K562 (cell line): ENCODE measurements at regions not wholly inside any gene's neighbourhood (a gene's known extent, or its start where the extent isn't known, plus 50 kb on each side); places are given as distances from the start of the nearest gene placed in this dataset.

ENCODE experiments used
- ATAC-seq: fragments of 200-7000 bp; cut with Tn5 transposase; 3 replicates; pipeline ENCODE4 v1.9.1; 2020; ENCODE audit warnings: moderate library complexity
- BruUV-seq: library from RNA; stranded (reverse); fragments of 400-500 nt; replicated peaks from 2 replicates; lab custom pipeline; 2021; lab: Mats Ljungman, UMichigan
- CTCF ChIA-PET: fragments of 300-600 bp; formaldehyde crosslinking; extraction: SDS; loops from one replicate; lab custom pipeline; 2021; ENCODE audit warnings: low intra/inter-chr PET ratio; lab: Yijun Ruan, JAX
- POLR2A ChIA-PET: fragments of 300-600, 350-650 bp; sonication (Branson Sonifier 250); formaldehyde crosslinking; extraction: SDS; loops from one replicate; lab custom pipeline; 2021; ENCODE audit warnings: antibody characterized with exemption, inconsistent platforms; lab: Yijun Ruan, JAX
- DNase-seq, 4 experiments: peaks; one replicate each; pipeline versions ENCODE4 v3.0.0 to v3.0.0-alpha.2; 2011 to 2018; ENCODE audit warnings: low spot score in 3 of 4, mixed read lengths in 3 of 4; ENCODE audit errors: extremely low read depth in 1 of 4
- FAIRE-seq: peaks from 2 replicates; lab custom pipeline; 2011; peaks lifted over from hg19 to GRCh38; lab: Jason Lieb, UNC
- H2AFZ ChIP-seq: 2 replicates; pipeline ENCODE4 v1.6.0; 2011; ENCODE audit warnings: low read depth, low read length, control low read depth, inconsistent platforms
- H3K27ac ChIP-seq: fragments of 200-600 bp; 3 replicates; pipeline ENCODE4 v1.8.0; 2011; ENCODE audit warnings: low read depth, mild to moderate bottlenecking, control low read depth, inconsistent platforms, low read length, moderate library complexity, mixed read lengths; ENCODE audit errors: extremely low read depth
- H3K27me3 ChIP-seq, 2 experiments: fragments of 300-600 bp in 1 of 2; 2 replicates in 1 of 2; 3 replicates in 1 of 2; pipeline versions ENCODE4 v1.6.0 to v1.8.0; 2011; ENCODE audit warnings: inconsistent platforms in 2 of 2, low read length in 2 of 2, mild to moderate bottlenecking in 1 of 2, mixed read lengths in 1 of 2, moderate library complexity in 1 of 2; ENCODE audit not compliant: control insufficient read depth in 2 of 2, insufficient read depth in 2 of 2
- H3K36me3 ChIP-seq: fragments of 300-600 bp; 3 replicates; pipeline ENCODE4 v1.8.0; 2011; ENCODE audit warnings: mild to moderate bottlenecking, low read length, inconsistent platforms; ENCODE audit not compliant: control insufficient read depth, insufficient read depth
- H3K4me1 ChIP-seq, 2 experiments: fragments of 200-600 bp in 1 of 2; replicated peaks in 1 of 2; 2 replicates in 1 of 2; 3 replicates in 1 of 2; pipeline versions ENCODE4 v1.5.1 to v1.8.0; 2011; ENCODE audit warnings: inconsistent platforms in 2 of 2, low read length in 2 of 2, mild to moderate bottlenecking in 1 of 2, mixed read lengths in 1 of 2, moderate library complexity in 1 of 2; ENCODE audit not compliant: control insufficient read depth in 2 of 2, insufficient read depth in 2 of 2
- H3K4me2 ChIP-seq: 2 replicates; pipeline ENCODE4 v1.6.1; 2011; ENCODE audit warnings: low read length, control low read depth, inconsistent platforms, mixed read lengths; ENCODE audit not compliant: insufficient read depth
- H3K4me3 ChIP-seq: fragments of 200-600 bp; sonication (generic), shearing (Covaris generic); 2 replicates; pipeline ENCODE4 v1.5.1; 2016; ENCODE audit warnings: control low read depth, inconsistent platforms
- H3K79me2 ChIP-seq: fragments of 200-600 bp; 3 replicates; pipeline ENCODE4 v1.8.0; 2011; ENCODE audit warnings: low read length, inconsistent platforms; ENCODE audit not compliant: control insufficient read depth, insufficient read depth
- H3K9ac ChIP-seq, 2 experiments: 2 replicates each; pipeline versions ENCODE4 v1.6.0 to v1.6.1; 2011; ENCODE audit warnings: low read depth in 2 of 2, low read length in 2 of 2, control low read depth in 1 of 2, inconsistent platforms in 1 of 2, mild to moderate bottlenecking in 1 of 2, mixed read lengths in 1 of 2; ENCODE audit not compliant: insufficient read depth in 1 of 2
- H3K9me1 ChIP-seq: one replicate; pipeline ENCODE4 v1.6.0; 2011; ENCODE audit warnings: inconsistent platforms, mild to moderate bottlenecking, low read length, moderate library complexity; ENCODE audit not compliant: control insufficient read depth, insufficient read depth
- H3K9me3 ChIP-seq: replicated peaks from 2 replicates; pipeline ENCODE4 v1.5.1; 2011; ENCODE audit warnings: low read depth, low read length, inconsistent platforms; ENCODE audit not compliant: control insufficient read depth, insufficient read depth
- H4K20me1 ChIP-seq: replicated peaks from 2 replicates; pipeline ENCODE4 v1.6.1; 2011; ENCODE audit warnings: low read length, inconsistent platforms, mixed read lengths; ENCODE audit not compliant: control insufficient read depth, insufficient read depth
- BRF1 ChIP-seq: IDR thresholded peaks from 3 replicates; pipeline ENCODE4 v1.6.1; 2011; ENCODE audit warnings: borderline replicate concordance, mild to moderate bottlenecking; ENCODE audit not compliant: insufficient read length; ENCODE audit errors: extremely low read depth
- GATA2 ChIP-seq: sonication (generic); formaldehyde crosslinking; IDR thresholded peaks from 2 replicates; pipeline ENCODE4 v1.4.0; 2020; ENCODE audit warnings: mild to moderate bottlenecking, missing genetic modification reagents
- KLF6 ChIP-seq: fragments of 250-450 bp; sonication (Bioruptor Pico); IDR thresholded peaks from 2 replicates; pipeline ENCODE4 v1.4.0; 2020; ENCODE audit warnings: mild to moderate bottlenecking, moderate library complexity, borderline replicate concordance
- RAD21 ChIP-seq, 2 experiments: fragments of 250-450 bp in 1 of 2; fragments of 450-650 bp in 1 of 2; sonication (Bioruptor Pico) in 1 of 2; formaldehyde crosslinking in 1 of 2; IDR thresholded peaks in 1 of 2; conservative IDR thresholded peaks in 1 of 2; 2 replicates each; pipeline versions ENCODE4 v1.4.0 to v1.8.0; 2020 to 2022; ENCODE audit warnings: mild to moderate bottlenecking in 2 of 2, moderate library complexity in 1 of 2
- ZNF668 ChIP-seq: fragments of 250-450 bp; sonication (Bioruptor Pico); IDR thresholded peaks from 2 replicates; pipeline ENCODE4 v1.8.0; 2022; ENCODE audit warnings: mild to moderate bottlenecking, inconsistent platforms
- WGBS: fragments of 100-300 bp; shearing (Covaris generic); methylation state at CpG from one replicate; pipeline ENCODE4 v1.1.6; 2016; ENCODE audit warnings: low coverage, mixed read lengths; ENCODE audit not compliant: insufficient coverage; ENCODE audit errors: missing lambda C conversion rate; 5-methylcytosine and 5-hydroxymethylcytosine counted together
- in situ Hi-C: fragments of 300-500 bp; cut with MboI; formaldehyde crosslinking; loops from 4 replicates; pipeline ENCODE4 v1.15.0; 2018; ENCODE audit warnings: inconsistent platforms, mixed read lengths
- intact Hi-C: fragments of 100-400 bp; cut with micrococcal nuclease; formaldehyde crosslinking; loops from 2 replicates; pipeline ENCODE4 v1.14.2; 2022
- TF ChIP-seq, protein P1 (sequence below), 3 experiments: IDR thresholded peaks in 2 of 3; conservative IDR thresholded peaks in 1 of 3; 2 replicates each; pipeline ENCODE4 v1.5.1; 2011 to 2012; ENCODE audit warnings: low read length in 3 of 3, mild to moderate bottlenecking in 3 of 3, control low read depth in 2 of 3, improper control_type of control experiment in 1 of 3, inconsistent platforms in 1 of 3, low read depth in 1 of 3, mixed read lengths in 1 of 3, moderate library complexity in 1 of 3; ENCODE audit not compliant: insufficient read depth in 2 of 3

DNA sequence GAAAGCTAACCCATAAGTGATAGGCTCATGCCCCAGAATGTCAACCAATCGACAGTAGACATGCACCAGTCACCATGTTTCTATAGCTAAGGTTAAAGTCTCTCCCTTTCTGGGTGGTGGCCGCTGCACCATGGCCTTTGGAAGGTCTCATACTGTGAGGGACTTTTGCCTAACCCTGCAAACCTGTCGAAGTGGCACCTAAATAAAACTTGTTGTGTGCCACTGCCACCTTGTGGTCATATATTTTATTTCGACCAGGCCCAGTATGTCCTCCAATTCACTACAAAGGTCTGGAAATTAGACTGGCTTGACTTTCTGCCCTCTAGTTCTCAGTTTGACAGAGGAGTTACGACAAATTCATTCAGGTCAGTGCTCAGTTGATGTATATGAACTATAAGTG, 163.1 kb downstream of the SMARCA1 start:
- no peaks in the 10 kb centered on the region for H4K20me1 ChIP-seq
- H3K27me3 ChIP-seq = no peaks in the 10 kb centered on the region
- ATAC-seq (peak; percentile 86), DNase-seq (peak; percentile 22 to 50 (median 30)), FAIRE-seq (peak; percentile 73)
- H3K27ac ChIP-seq = no peak overlapping the region
- in situ Hi-C loops (no loop called here), intact Hi-C loops (no loop called here)
- BruUV-seq = no TSS peak
- H3K9me3 ChIP-seq = no peaks in the 10 kb centered on the region
- no peaks in the 10 kb centered on the region for H3K36me3 ChIP-seq
- no peaks in the 10 kb centered on the region for H3K4me1 ChIP-seq
- WGBS = 0% methylated on average over 5 of the region's 5 CpGs
- H3K4me2 ChIP-seq = no peak overlapping the region
- no peaks in the 10 kb centered on the region for H3K9me1 ChIP-seq
- CTCF ChIA-PET = interaction anchor here (0.5 kb wide), 1 partner anchor 1878 kb away, joined by 3 read pairs; no protein-coding TSS in a partner anchor
- no peak overlapping the region for H2AFZ ChIP-seq
- no peaks in the 10 kb centered on the region for H3K79me2 ChIP-seq
- no peak for TF ChIP-seq ZNF668
- TF ChIP-seq, protein P1, sequence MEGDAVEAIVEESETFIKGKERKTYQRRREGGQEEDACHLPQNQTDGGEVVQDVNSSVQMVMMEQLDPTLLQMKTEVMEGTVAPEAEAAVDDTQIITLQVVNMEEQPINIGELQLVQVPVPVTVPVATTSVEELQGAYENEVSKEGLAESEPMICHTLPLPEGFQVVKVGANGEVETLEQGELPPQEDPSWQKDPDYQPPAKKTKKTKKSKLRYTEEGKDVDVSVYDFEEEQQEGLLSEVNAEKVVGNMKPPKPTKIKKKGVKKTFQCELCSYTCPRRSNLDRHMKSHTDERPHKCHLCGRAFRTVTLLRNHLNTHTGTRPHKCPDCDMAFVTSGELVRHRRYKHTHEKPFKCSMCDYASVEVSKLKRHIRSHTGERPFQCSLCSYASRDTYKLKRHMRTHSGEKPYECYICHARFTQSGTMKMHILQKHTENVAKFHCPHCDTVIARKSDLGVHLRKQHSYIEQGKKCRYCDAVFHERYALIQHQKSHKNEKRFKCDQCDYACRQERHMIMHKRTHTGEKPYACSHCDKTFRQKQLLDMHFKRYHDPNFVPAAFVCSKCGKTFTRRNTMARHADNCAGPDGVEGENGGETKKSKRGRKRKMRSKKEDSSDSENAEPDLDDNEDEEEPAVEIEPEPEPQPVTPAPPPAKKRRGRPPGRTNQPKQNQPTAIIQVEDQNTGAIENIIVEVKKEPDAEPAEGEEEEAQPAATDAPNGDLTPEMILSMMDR (IDR thresholded peaks at IDR 0.05 in 2 of 3, conservative IDR thresholded peaks at IDR 0.05 in 1 of 3; ENCODE audit: insufficient read depth in 2 of 3, low read depth in 1 of 3, low read length in 3 of 3) = peak in 2 of 3 experiments; percentile 52 to 55; a peak in 4 of 6 replicates
- TF ChIP-seq GATA2 (CRISPR knock-in tag) = no peak
- no peak for TF ChIP-seq KLF6 (CRISPR knock-in tag)
- TF ChIP-seq RAD21 (CRISPR knock-in tag; conservative IDR thresholded peaks at IDR 0.05 in 1 of 2, IDR thresholded peaks at IDR 0.05 in 1 of 2) = peak in 1 of 2 experiments; percentile 64; a peak in 2 of 4 replicates
- no peak for TF ChIP-seq BRF1
- no peak overlapping the region for H3K9ac ChIP-seq
- H3K4me3 ChIP-seq = no peak overlapping the region
- POLR2A ChIA-PET = no interaction called here
